ENCODE measurements at regions not wholly inside any gene's neighbourhood (a gene's known extent, or its start where the extent isn't known, plus 50 kb on each side); places are given as distances from the start of the nearest gene placed in this dataset.

DNA sequence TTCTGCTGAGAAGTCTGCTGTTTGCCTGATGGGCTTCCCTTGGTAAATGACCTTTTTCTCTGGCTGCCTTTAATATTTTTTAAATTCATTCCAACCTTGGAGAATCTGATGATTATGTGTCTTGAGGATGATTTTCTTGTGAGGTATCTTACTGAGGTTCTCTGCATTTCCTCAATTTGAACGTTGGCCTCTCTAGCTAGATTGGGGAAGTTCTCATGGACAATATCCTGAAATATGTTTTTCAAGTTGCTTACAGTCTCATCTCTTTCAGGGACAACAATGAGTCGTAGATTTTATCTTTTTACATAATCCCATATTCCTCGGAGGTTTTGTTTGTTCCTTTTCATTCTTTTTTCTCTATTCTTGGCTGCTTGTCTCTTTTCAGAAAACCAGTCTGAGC is 208.4 kb downstream of the KIF20B start:
- ChIA-PET CTCF (interaction anchor here (0.7 kb wide), 1 partner anchor 36 kb away, joined by 3 read pairs; no protein-coding TSS in a partner anchor), POLR2A (no interaction called here)
- TF ChIP-seq, protein P1, sequence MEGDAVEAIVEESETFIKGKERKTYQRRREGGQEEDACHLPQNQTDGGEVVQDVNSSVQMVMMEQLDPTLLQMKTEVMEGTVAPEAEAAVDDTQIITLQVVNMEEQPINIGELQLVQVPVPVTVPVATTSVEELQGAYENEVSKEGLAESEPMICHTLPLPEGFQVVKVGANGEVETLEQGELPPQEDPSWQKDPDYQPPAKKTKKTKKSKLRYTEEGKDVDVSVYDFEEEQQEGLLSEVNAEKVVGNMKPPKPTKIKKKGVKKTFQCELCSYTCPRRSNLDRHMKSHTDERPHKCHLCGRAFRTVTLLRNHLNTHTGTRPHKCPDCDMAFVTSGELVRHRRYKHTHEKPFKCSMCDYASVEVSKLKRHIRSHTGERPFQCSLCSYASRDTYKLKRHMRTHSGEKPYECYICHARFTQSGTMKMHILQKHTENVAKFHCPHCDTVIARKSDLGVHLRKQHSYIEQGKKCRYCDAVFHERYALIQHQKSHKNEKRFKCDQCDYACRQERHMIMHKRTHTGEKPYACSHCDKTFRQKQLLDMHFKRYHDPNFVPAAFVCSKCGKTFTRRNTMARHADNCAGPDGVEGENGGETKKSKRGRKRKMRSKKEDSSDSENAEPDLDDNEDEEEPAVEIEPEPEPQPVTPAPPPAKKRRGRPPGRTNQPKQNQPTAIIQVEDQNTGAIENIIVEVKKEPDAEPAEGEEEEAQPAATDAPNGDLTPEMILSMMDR (IDR thresholded peaks at IDR 0.05) = no peak
- no peak for TF ChIP-seq EZH2 (IDR thresholded peaks at IDR 0.05; ENCODE audit: borderline replicate concordance, insufficient read depth, low read depth, low read length, poor library complexity, severe bottlenecking)
- Histone ChIP-seq H4K20me1 (ENCODE audit: control insufficient read depth, insufficient read depth, low read length, poor library complexity, severe bottlenecking) (no peaks in the 10 kb centered on the region), H3K9me3 (ENCODE audit: control extremely low read depth in 1 of 3, control insufficient read depth in 2 of 3, insufficient read depth in 1 of 3, low read length in 2 of 3) (no peaks in the 10 kb centered on the region), H2AFZ (ENCODE audit: insufficient read depth, low read depth, low read length, poor library complexity, severe bottlenecking) (no peak overlapping the region), H3K4me3 (ENCODE audit: control extremely low read depth in 1 of 5, extremely low read depth in 1 of 5, insufficient read depth in 1 of 5, low read depth in 2 of 5, low read length in 4 of 5) (no peak overlapping the region), H3K36me3 (replicated peaks in 1 of 2; ENCODE audit: control extremely low read depth in 1 of 2, control insufficient read depth in 1 of 2, extremely low read depth in 1 of 2, insufficient read depth in 2 of 2, low read length in 1 of 2) (no peaks in the 10 kb centered on the region), H3K4me1 (ENCODE audit: control insufficient read depth in 2 of 2, insufficient read depth in 2 of 2, low read length in 2 of 2) (peaks cover 3 to 7% of the 10 kb centered on the region in 2 donors), H3K4me2 (replicated peaks; ENCODE audit: low read depth, low read length, poor library complexity, severe bottlenecking) (no peak overlapping the region), H3K27me3 (replicated peaks in 1 of 4; ENCODE audit: control extremely low read depth in 1 of 4, control insufficient read depth in 3 of 4, insufficient read depth in 4 of 4, low read length in 3 of 4) (no peaks in the 10 kb centered on the region), H3K9ac (ENCODE audit: low read length) (no peak overlapping the region), H3K79me2 (ENCODE audit: control insufficient read depth, insufficient read depth, low read length) (peaks cover 14% of the 10 kb centered on the region), H3K27ac (ENCODE audit: low read length in 2 of 2) (no peak overlapping the region)
- DNase-seq (no peak), ATAC-seq (ENCODE audit: low read depth) (no peak)
- H3K4me1 Mint-ChIP-seq = peaks cover 32% of the 10 kb centered on the region
- intact Hi-C loops (cut with micrococcal nuclease) = no loop called here
- WGBS (ENCODE audit: insufficient coverage) = 0% methylated on average over 1 of the region's 3 CpGs
- peaks cover 10% of the 10 kb centered on the region for H3K27me3 Mint-ChIP-seq
- H3K4me3 Mint-ChIP-seq = no peak overlapping the region
- H3K9me3 Mint-ChIP-seq (ENCODE audit: insufficient read depth) = no peaks in the 10 kb centered on the region
- no peak overlapping the region for H3K27ac Mint-ChIP-seq

DNA sequence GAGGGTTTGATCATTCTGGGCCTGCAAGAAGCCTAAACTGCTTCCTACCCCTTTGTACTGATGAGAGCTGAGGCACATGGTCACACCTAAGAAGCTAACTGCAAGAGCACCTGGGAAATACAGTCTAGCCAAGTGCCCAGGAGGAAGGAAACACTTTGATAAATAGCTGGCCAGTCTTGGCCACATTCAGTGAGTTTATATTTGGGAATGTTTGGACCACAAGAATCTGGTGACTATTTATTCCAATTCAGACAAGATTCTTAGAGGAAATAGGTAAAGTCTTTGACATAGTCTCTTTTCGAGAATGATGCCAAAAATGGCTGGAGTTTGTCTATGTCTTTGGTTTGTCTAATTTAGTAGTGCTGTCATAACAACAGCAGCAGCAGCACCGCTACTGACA is 213.6 kb downstream of the KIF20B start:
- POLR2A ChIA-PET = no interaction called here
- H3K79me2 ChIP-seq (ENCODE audit: control insufficient read depth, insufficient read depth, low read length) = peaks cover 6% of the 10 kb centered on the region
- no peak for ATAC-seq (ENCODE audit: low read depth)
- intact Hi-C loops (cut with micrococcal nuclease) = no loop called here
- WGBS (ENCODE audit: insufficient coverage) = no CpG with 5 or more reads among the region's 2 CpGs
- DNase-seq = no peak
- peaks cover 1% of the 10 kb centered on the region for H3K27me3 Mint-ChIP-seq
- TF ChIP-seq EZH2 (IDR thresholded peaks at IDR 0.05; ENCODE audit: borderline replicate concordance, insufficient read depth, low read depth, low read length, poor library complexity, severe bottlenecking) = no peak
- TF ChIP-seq, protein P1 (IDR thresholded peaks at IDR 0.05) = no peak
- H3K4me2 ChIP-seq (replicated peaks; ENCODE audit: low read depth, low read length, poor library complexity, severe bottlenecking) = no peak overlapping the region
- H3K27ac ChIP-seq (ENCODE audit: low read length in 2 of 2) = no peak overlapping the region
- no peaks in the 10 kb centered on the region for H4K20me1 ChIP-seq (ENCODE audit: control insufficient read depth, insufficient read depth, low read length, poor library complexity, severe bottlenecking)
- H3K4me3 Mint-ChIP-seq = no peak overlapping the region
- no peak overlapping the region for H2AFZ ChIP-seq (ENCODE audit: insufficient read depth, low read depth, low read length, poor library complexity, severe bottlenecking)
- CTCF ChIA-PET = no interaction called here
- no peaks in the 10 kb centered on the region for H3K36me3 ChIP-seq (replicated peaks in 1 of 2; ENCODE audit: control extremely low read depth in 1 of 2, control insufficient read depth in 1 of 2, extremely low read depth in 1 of 2, insufficient read depth in 2 of 2, low read length in 1 of 2)
- H3K9me3 ChIP-seq (ENCODE audit: control extremely low read depth in 1 of 3, control insufficient read depth in 2 of 3, insufficient read depth in 1 of 3, low read length in 2 of 3) = no peaks in the 10 kb centered on the region
- no peak overlapping the region for H3K9ac ChIP-seq (ENCODE audit: low read length)
- H3K4me1 Mint-ChIP-seq = peaks cover 17% of the 10 kb centered on the region
- peaks cover 0 to 7% of the 10 kb centered on the region in 2 donors for H3K4me1 ChIP-seq (ENCODE audit: control insufficient read depth in 2 of 2, insufficient read depth in 2 of 2, low read length in 2 of 2)
- no peaks in the 10 kb centered on the region for H3K27me3 ChIP-seq (replicated peaks in 1 of 4; ENCODE audit: control extremely low read depth in 1 of 4, control insufficient read depth in 3 of 4, insufficient read depth in 4 of 4, low read length in 3 of 4)
- H3K4me3 ChIP-seq (ENCODE audit: control extremely low read depth in 1 of 5, extremely low read depth in 1 of 5, insufficient read depth in 1 of 5, low read depth in 2 of 5, low read length in 4 of 5) = no peak overlapping the region
- H3K9me3 Mint-ChIP-seq (ENCODE audit: insufficient read depth) = no peaks in the 10 kb centered on the region
- H3K27ac Mint-ChIP-seq = no peak overlapping the region

Data from B cell (primary cell).